BE2C (cell line): ENCODE measurements at regions not wholly inside any gene's neighbourhood (a gene's known extent, or its start where the extent isn't known, plus 50 kb on each side); places are given as distances from the start of the nearest gene placed in this dataset.

Experiments
- DNase-seq: peaks from one replicate; pipeline ENCODE4 v3.0.0-alpha.2; 2020
- H3K27me3 ChIP-seq: fragments of 250-450 bp; sonication (Bioruptor Pico); 2 replicates; pipeline ENCODE4 v1.5.1; 2020; ENCODE audit warnings: mild to moderate bottlenecking
- H3K36me3 ChIP-seq: fragments of 250-450 bp; sonication (Bioruptor Pico); 2 replicates; pipeline ENCODE4 v1.5.1; 2020; ENCODE audit warnings: mild to moderate bottlenecking
- H3K4me1 ChIP-seq: fragments of 250-450 bp; sonication (Bioruptor Pico); 2 replicates; pipeline ENCODE4 v1.5.1; 2020
- H3K4me3 ChIP-seq: 2 replicates; pipeline ENCODE4 v1.5.1; 2011; ENCODE audit warnings: low read depth, low read length
- H3K9me3 ChIP-seq: fragments of 250-450 bp; sonication (Bioruptor Pico); 2 replicates; pipeline ENCODE4 v1.5.1; 2020
- CTCF ChIP-seq: IDR thresholded peaks from 2 replicates; pipeline ENCODE4 v1.5.1; 2012; ENCODE audit warnings: mild to moderate bottlenecking, low read depth, low read length

GRCh38 chr6:99745651-99746050, 139.0 kb downstream of the PRDM13 start:
- Histone ChIP-seq H3K9me3 (no peaks in the 10 kb centered on the region), H3K27me3 (peaks cover 14% of the 10 kb centered on the region), H3K36me3 (no peaks in the 10 kb centered on the region), H3K4me3 (no peak overlapping the region), H3K4me1 (no peaks in the 10 kb centered on the region)
- no peak for DNase-seq
- no peak for TF ChIP-seq CTCF

- Histone ChIP-seq H3K4me1 (no peaks in the 10 kb centered on the region), H3K4me3 (no peak overlapping the region), H3K9me3 (no peaks in the 10 kb centered on the region), H3K27me3 (peaks cover 14% of the 10 kb centered on the region), H3K36me3 (no peaks in the 10 kb centered on the region)
- DNase-seq = peak; percentile 49
- TF ChIP-seq CTCF = peak; percentile 80
Observed at GRCh38 chr6:99746261-99746895, 139.7 kb downstream of the PRDM13 start.

- Histone ChIP-seq H3K4me3 (no peak overlapping the region), H3K27me3 (peaks cover 23% of the 10 kb centered on the region), H3K9me3 (no peaks in the 10 kb centered on the region), H3K4me1 (no peaks in the 10 kb centered on the region), H3K36me3 (no peaks in the 10 kb centered on the region)
- DNase-seq = no peak
- no peak for TF ChIP-seq CTCF
Observed at GRCh38 chr6:99761711-99762110, 155.1 kb downstream of the PRDM13 start.

GRCh38 chr6:99768166-99768565, 161.5 kb downstream of the PRDM13 start:
- H3K4me1 ChIP-seq = no peaks in the 10 kb centered on the region
- no peak overlapping the region for H3K4me3 ChIP-seq
- H3K36me3 ChIP-seq = no peaks in the 10 kb centered on the region
- no peaks in the 10 kb centered on the region for H3K9me3 ChIP-seq
- DNase-seq = no peak
- no peak for TF ChIP-seq CTCF
- no peaks in the 10 kb centered on the region; the same call in 1 of the 2 replicates for H3K27me3 ChIP-seq

- DNase-seq = no peak
- Histone ChIP-seq H3K4me3 (no peak overlapping the region), H3K4me1 (no peaks in the 10 kb centered on the region), H3K27me3 (no peaks in the 10 kb centered on the region), H3K36me3 (no peaks in the 10 kb centered on the region), H3K9me3 (no peaks in the 10 kb centered on the region)
- no peak for TF ChIP-seq CTCF
Observed at GRCh38 chr6:99779631-99780555, 173.3 kb downstream of the PRDM13 start.

GRCh38 chr6:99780556-99780885, 173.9 kb downstream of the PRDM13 start:
- DNase-seq = no peak
- no peaks in the 10 kb centered on the region for H3K27me3 ChIP-seq
- H3K9me3 ChIP-seq = no peaks in the 10 kb centered on the region
- H3K36me3 ChIP-seq = no peaks in the 10 kb centered on the region
- no peaks in the 10 kb centered on the region for H3K4me1 ChIP-seq
- TF ChIP-seq CTCF = no peak
- H3K4me3 ChIP-seq = no peak overlapping the region
